HG02798 (cell line): ENCODE measurements at regions not wholly inside any gene's neighbourhood (a gene's known extent, or its start where the extent isn't known, plus 50 kb on each side); places are given as distances from the start of the nearest gene placed in this dataset.
"Not testable (repeated sequence)": the region's sequence is repeated elsewhere in the genome, so short reads cannot be mapped to it uniquely, and the experiment has no call there.

Experiments
- ATAC-seq: cut with Tn5 transposase; IDR thresholded peaks from one replicate; pipeline ENCODE4 v1.9.1; 2021; ENCODE audit warnings: mild to moderate bottlenecking; ENCODE audit not compliant: unreplicated experiment, poor library complexity

- no peak for ATAC-seq
These were observed 227.2 kb upstream of the DDX18 start for GRCh38 chr2:117587310-117587709.

- no peak for ATAC-seq
These were observed 211.4 kb upstream of the DDX18 start for GRCh38 chr2:117603060-117603459.

- ATAC-seq, result no peak
These were observed 210.9 kb upstream of the DDX18 start for GRCh38 chr2:117603567-117603966.

- ATAC-seq, result no peak
These were observed 207.3 kb upstream of the DDX18 start for GRCh38 chr2:117607202-117607601.

GRCh38 chr2:117613101-117613500, 201.4 kb upstream of the DDX18 start:
- ATAC-seq, result no peak

GRCh38 chr2:117614296-117614695, 200.2 kb upstream of the DDX18 start:
- no peak for ATAC-seq

GRCh38 chr2:117614823-117615534, 199.5 kb upstream of the DDX18 start:
- ATAC-seq, result no peak

GRCh38 chr2:117618607-117619006, 195.9 kb upstream of the DDX18 start:
- ATAC-seq, result no peak

GRCh38 chr2:117621326-117621725, 193.2 kb upstream of the DDX18 start:
- no peak for ATAC-seq

- ATAC-seq, result not testable (repeated sequence)
These were observed 191.3 kb upstream of the DDX18 start for GRCh38 chr2:117623175-117623574.

GRCh38 chr2:117631152-117631945, 183.1 kb upstream of the DDX18 start:
- ATAC-seq, result no peak

- ATAC-seq, result no peak
These were observed 179.0 kb upstream of the DDX18 start for GRCh38 chr2:117635481-117635880.

- ATAC-seq, result no peak
These were observed 175.1 kb upstream of the DDX18 start for GRCh38 chr2:117639401-117639800.

- no peak for ATAC-seq
These were observed 170.1 kb upstream of the DDX18 start for GRCh38 chr2:117644403-117644802.

GRCh38 chr2:117645458-117645857, 169.0 kb upstream of the DDX18 start:
- no peak for ATAC-seq

GRCh38 chr2:117646099-117646498, 168.4 kb upstream of the DDX18 start:
- ATAC-seq, result no peak

GRCh38 chr2:117646872-117647271, 167.6 kb upstream of the DDX18 start:
- ATAC-seq, result no peak

GRCh38 chr2:117656546-117656945, 157.9 kb upstream of the DDX18 start:
- no peak for ATAC-seq

GRCh38 chr2:117661619-117662018, 152.9 kb upstream of the DDX18 start:
- ATAC-seq, result no peak

GRCh38 chr2:117674172-117674571, 140.3 kb upstream of the DDX18 start:
- no peak for ATAC-seq

GRCh38 chr2:117679952-117680351, 134.5 kb upstream of the DDX18 start:
- no peak for ATAC-seq

GRCh38 chr2:117684919-117685318, 129.6 kb upstream of the DDX18 start:
- no peak for ATAC-seq
